ENCODE measurements at regions not wholly inside any gene's neighbourhood (a gene's known extent, or its start where the extent isn't known, plus 50 kb on each side); places are given as distances from the start of the nearest gene placed in this dataset.

DNA sequence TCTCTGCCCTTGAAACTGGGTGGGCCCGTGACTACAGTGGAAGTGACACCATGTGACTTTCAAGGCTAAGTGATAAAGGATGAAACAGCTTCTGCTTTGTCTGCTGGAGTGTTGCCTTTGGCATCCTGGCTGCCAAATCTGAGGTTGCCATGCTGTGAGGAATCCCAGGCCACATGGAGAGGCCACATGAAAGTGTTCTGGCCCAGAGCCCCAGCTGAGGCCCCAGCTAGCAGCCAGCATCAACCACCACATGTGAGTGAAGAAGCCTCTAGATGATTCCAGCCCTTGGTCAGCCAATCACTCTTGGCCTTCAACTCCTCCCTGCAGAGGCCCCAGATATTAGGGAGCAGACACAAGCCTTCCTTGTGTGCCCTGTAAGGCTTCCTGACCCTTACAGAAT is 94.4 kb upstream of the BCOR start:
- Histone ChIP-seq H3K27me3 (no peaks in the 10 kb centered on the region), H3K4me3 (no peak overlapping the region), H3K27ac (no peak overlapping the region), H3K4me1 (no peaks in the 10 kb centered on the region), H3K9me3 (no peaks in the 10 kb centered on the region), H3K36me3 (no peaks in the 10 kb centered on the region)
- no peak for TF ChIP-seq POLR2A (IDR thresholded peaks at IDR 0.05)
- TF ChIP-seq, protein P1, sequence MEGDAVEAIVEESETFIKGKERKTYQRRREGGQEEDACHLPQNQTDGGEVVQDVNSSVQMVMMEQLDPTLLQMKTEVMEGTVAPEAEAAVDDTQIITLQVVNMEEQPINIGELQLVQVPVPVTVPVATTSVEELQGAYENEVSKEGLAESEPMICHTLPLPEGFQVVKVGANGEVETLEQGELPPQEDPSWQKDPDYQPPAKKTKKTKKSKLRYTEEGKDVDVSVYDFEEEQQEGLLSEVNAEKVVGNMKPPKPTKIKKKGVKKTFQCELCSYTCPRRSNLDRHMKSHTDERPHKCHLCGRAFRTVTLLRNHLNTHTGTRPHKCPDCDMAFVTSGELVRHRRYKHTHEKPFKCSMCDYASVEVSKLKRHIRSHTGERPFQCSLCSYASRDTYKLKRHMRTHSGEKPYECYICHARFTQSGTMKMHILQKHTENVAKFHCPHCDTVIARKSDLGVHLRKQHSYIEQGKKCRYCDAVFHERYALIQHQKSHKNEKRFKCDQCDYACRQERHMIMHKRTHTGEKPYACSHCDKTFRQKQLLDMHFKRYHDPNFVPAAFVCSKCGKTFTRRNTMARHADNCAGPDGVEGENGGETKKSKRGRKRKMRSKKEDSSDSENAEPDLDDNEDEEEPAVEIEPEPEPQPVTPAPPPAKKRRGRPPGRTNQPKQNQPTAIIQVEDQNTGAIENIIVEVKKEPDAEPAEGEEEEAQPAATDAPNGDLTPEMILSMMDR (IDR thresholded peaks at IDR 0.05) = no peak
- no peak for DNase-seq
- intact Hi-C loops (cut with DNase I; ENCODE audit: low total_unique reads) = no loop called here

DNA sequence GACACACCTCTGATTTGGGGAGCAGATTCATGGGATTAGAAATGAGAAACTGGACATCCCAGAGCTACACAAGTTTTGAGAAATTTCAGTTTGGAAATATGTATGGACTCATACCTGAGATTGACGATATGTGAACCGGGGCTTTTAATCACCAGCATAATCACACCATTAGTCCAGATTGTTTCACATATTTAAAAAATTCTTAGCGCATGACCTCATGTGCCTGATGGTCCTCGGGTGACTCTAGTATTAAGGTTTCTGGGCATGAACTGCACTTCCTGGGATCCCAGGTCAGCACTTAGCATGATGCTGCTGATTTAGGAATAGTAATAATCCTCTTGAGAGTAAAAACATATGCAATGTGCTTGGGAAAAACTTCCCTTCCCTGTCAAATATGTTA is 91.9 kb upstream of the BCOR start:
- H3K9me3 ChIP-seq = no peaks in the 10 kb centered on the region
- no peaks in the 10 kb centered on the region for H3K36me3 ChIP-seq
- H3K4me1 ChIP-seq = no peaks in the 10 kb centered on the region
- no peak overlapping the region for H3K4me3 ChIP-seq
- TF ChIP-seq POLR2A (IDR thresholded peaks at IDR 0.05) = no peak
- TF ChIP-seq, protein P1 (IDR thresholded peaks at IDR 0.05) = no peak
- H3K27ac ChIP-seq = no peak overlapping the region
- H3K27me3 ChIP-seq = no peaks in the 10 kb centered on the region
- no peak for DNase-seq
- intact Hi-C loops (cut with DNase I; ENCODE audit: low total_unique reads) = no loop called here

DNA sequence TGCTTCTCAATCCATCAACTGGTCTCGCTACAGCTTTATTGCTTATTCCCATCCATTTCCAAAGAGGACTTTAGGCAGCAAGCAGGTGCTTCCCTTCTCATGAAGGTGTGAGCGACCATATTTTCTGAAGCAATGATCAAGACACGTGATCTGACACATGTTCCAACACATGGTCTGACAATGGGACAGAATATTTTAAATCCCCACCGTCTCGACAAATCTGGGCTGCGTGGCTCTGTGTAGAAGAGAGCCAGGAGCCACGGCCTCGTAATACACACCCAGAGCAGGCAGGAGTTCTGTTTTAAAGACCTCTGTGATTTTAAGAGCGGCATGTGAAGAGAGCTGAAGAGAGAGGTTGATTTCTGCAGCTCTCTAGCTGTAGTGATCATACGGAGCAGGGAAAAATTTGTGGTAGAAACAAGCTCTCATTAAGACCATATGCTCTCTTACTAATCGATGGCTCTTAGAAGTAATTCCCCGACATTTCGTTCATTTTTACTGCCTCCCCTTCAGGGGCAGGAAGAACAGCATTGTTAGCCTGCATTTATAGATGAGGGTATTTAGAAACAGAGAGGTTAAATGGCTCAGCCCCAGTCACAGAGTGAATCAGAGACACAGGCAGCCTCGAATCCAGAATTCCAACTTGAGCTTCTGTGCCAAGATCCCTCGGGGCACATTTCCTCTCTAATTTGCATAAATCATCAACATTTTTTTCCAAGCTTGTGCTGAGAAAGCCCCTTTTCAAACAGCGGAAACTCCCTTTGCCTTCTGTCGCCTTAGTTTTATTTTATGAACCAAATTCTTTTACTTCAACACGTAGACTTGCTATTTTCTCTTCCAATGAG is 91.0 kb upstream of the BCOR start:
- Histone ChIP-seq H3K4me1 (no peaks in the 10 kb centered on the region), H3K9me3 (no peaks in the 10 kb centered on the region), H3K27me3 (no peaks in the 10 kb centered on the region), H3K27ac (no peak overlapping the region), H3K36me3 (no peaks in the 10 kb centered on the region), H3K4me3 (no peak overlapping the region)
- no peak for DNase-seq
- no peak for TF ChIP-seq POLR2A (IDR thresholded peaks at IDR 0.05)
- TF ChIP-seq, protein P1 (IDR thresholded peaks at IDR 0.05) = no peak
- intact Hi-C loops (cut with DNase I; ENCODE audit: low total_unique reads) = no loop called here

DNA sequence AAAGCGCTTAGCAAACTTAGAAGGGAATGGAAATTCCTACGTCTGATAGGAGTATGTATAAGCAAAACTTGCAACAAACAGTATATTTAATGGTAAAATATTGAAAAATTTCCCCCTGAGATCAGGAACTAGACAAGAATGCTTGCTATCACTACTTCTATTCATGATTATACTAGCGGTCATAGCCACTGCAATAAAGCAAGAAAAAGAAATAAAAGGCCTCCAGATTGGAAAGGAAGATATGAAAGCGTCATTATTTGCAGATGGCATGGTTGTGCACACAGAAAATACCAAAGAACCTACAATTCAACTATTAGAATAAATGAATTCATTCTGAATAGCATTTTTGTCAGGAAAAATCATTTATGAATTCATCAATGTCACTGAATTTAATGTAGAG is 87.2 kb upstream of the BCOR start:
- H3K27ac ChIP-seq = no peak overlapping the region
- no peaks in the 10 kb centered on the region for H3K27me3 ChIP-seq
- intact Hi-C loops (cut with DNase I; ENCODE audit: low total_unique reads) = no loop called here
- no peaks in the 10 kb centered on the region for H3K36me3 ChIP-seq
- DNase-seq = no peak
- no peaks in the 10 kb centered on the region for H3K4me1 ChIP-seq
- H3K9me3 ChIP-seq = no peaks in the 10 kb centered on the region
- TF ChIP-seq, protein P1 (IDR thresholded peaks at IDR 0.05) = no peak
- TF ChIP-seq POLR2A (IDR thresholded peaks at IDR 0.05) = no peak
- H3K4me3 ChIP-seq = no peak overlapping the region

DNA sequence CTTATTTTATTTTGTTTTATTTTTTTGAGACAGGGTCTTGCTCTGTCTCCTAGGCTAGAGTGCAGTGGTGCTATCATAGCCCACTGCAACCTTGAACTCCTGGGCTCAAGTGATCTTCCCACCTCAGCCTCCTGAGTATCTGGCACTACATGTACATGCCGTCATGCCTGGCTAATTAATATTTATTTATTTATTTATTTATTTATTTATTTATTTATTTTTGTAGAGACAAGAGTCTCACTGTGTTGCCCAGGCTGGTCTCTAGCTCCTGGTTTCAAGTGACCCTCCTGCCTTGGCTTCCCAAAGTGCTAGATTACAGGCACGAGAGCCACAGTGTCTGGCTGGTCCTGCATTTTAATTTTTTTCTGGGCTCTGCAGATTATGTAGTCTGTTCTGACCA is 84.9 kb upstream of the BCOR start:
- H3K9me3 ChIP-seq = no peaks in the 10 kb centered on the region
- H3K4me1 ChIP-seq = no peaks in the 10 kb centered on the region
- no peak for TF ChIP-seq POLR2A (IDR thresholded peaks at IDR 0.05)
- TF ChIP-seq, protein P1 (IDR thresholded peaks at IDR 0.05) = no peak
- intact Hi-C loops (cut with DNase I; ENCODE audit: low total_unique reads) = no loop called here
- no peak overlapping the region for H3K27ac ChIP-seq
- H3K4me3 ChIP-seq = no peak overlapping the region
- no peak for DNase-seq
- no peaks in the 10 kb centered on the region for H3K36me3 ChIP-seq
- no peaks in the 10 kb centered on the region for H3K27me3 ChIP-seq

Data from uterus (tissue), 3 donors.